Progenitor cell of endocrine pancreas (in vitro differentiated cells): ENCODE measurements at regions not wholly inside any gene's neighbourhood (a gene's known extent, or its start where the extent isn't known, plus 50 kb on each side); places are given as distances from the start of the nearest gene placed in this dataset.
A peak's percentile ranks its signal among the peaks of the same experiment; 100 is the strongest.

ENCODE experiments used
- DNase-seq: peaks from one replicate; pipeline ENCODE4 v3.0.0; 2021; ENCODE audit warnings: low spot score; ENCODE audit not compliant: unreplicated experiment
- H3K27ac Mint-ChIP-seq: 2 replicates; pipeline ENCODE4 v1.8.0; 2021; ENCODE audit warnings: mild to moderate bottlenecking, moderate library complexity, mixed read lengths
- H3K27me3 Mint-ChIP-seq: 2 replicates; pipeline ENCODE4 v1.8.0; 2021; ENCODE audit warnings: mixed read lengths
- H3K36me3 Mint-ChIP-seq: 2 replicates; pipeline ENCODE4 v1.8.0; 2022; ENCODE audit warnings: mixed read lengths; ENCODE audit not compliant: insufficient read depth
- H3K4me1 Mint-ChIP-seq: 2 replicates; pipeline ENCODE4 v1.8.0; 2021; ENCODE audit warnings: low read depth, mixed read lengths
- H3K4me3 Mint-ChIP-seq: 2 replicates; pipeline ENCODE4 v1.8.0; 2021; ENCODE audit warnings: low read depth, mild to moderate bottlenecking, moderate library complexity, mixed read lengths
- H3K9me3 Mint-ChIP-seq: 2 replicates; pipeline ENCODE4 v1.8.0; 2021; ENCODE audit warnings: low read depth, mixed read lengths
- CTCF ChIP-seq: fragments of 200-600 bp; sonication (generic); IDR thresholded peaks from one replicate; pipeline ENCODE4 v1.5.0; 2021; ENCODE audit warnings: antibody characterized with exemption, mild to moderate bottlenecking; ENCODE audit not compliant: unreplicated experiment

DNA sequence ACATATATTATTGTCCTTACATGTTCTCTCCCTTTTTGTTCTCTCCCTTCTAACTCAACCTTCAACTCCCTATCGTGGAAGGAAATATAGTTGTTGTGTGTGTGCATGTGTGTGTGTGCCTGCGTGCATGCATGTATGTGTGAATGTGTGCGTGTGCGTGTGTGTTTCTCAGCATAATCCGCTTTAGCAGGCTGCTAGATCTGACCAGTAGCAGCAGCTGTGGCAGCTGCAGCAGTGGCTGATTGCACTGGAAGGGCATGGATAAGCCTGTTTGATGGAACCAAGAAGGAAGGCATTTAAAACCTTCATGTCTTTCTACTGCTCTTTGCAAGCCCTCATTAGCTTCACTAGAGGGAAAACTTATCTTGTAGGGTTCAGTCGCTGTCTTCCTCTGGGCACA, 65.6 kb upstream of the IRF2BP2 start:
- H3K27me3 Mint-ChIP-seq, result no peaks in the 10 kb centered on the region
- no peaks in the 10 kb centered on the region for H3K36me3 Mint-ChIP-seq
- H3K4me3 Mint-ChIP-seq, result peak overlapping the region; percentile 70
- no peak for TF ChIP-seq CTCF
- DNase-seq, result no peak
- no peaks in the 10 kb centered on the region for H3K9me3 Mint-ChIP-seq
- H3K27ac Mint-ChIP-seq, result no peak overlapping the region
- peaks cover 28% of the 10 kb centered on the region for H3K4me1 Mint-ChIP-seq

DNA sequence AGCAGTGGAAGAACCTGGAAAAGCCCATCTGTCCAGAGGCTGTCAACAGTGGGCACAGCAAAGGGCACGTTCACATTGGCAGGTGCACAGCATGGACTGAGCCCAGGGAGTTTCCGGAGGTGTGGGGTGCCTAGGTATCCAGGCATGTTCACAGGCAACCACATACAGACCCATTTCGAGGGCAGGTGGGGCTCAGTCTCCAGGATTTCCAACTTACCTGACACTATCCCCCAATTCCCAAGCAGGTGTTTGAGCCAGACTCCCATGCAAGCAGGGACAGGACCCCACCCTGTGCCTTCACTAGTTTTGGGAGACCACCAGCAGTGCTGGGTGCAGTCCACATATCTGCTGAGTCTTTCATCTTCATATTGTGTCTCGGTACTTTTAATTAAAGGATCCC, 65.0 kb upstream of the IRF2BP2 start:
- Mint-ChIP-seq H3K4me1 (peaks cover 34% of the 10 kb centered on the region), H3K36me3 (peaks cover 2% of the 10 kb centered on the region), H3K27ac (no peak overlapping the region), H3K9me3 (no peaks in the 10 kb centered on the region), H3K4me3 (no peak overlapping the region), H3K27me3 (no peaks in the 10 kb centered on the region)
- DNase-seq, result no peak
- TF ChIP-seq CTCF, result no peak

DNA sequence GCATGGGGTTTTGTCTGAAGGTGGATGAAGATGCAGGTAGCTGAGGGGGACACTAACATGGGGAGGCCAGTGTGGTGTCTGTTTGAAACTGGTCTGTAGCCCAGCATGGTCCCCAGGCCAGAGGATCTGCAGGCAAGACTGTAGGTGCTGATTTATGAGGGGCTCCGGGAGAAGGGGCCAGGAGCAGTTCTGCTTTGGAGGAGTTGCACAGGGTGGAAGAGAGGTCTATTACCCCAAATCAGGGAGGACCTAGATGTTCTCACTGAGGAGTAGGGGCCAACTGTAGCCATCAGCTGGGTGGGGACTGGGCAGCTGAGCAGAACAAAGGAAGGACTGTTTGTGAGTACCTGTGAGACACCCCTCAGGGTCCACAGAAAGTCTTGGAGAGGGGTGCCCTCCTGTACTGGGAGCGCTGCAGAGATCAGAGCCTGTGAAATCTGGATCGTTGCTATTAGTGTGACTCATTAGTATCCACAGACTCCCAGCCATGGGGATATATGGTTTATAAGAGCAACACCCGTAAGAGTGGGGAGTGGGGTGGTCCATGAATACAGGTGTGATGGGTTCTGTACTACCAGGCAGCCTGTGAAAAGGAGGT, 64.3 kb upstream of the IRF2BP2 start:
- DNase-seq, result no peak
- no peak for TF ChIP-seq CTCF
- H3K4me1 Mint-ChIP-seq, result peaks cover 36% of the 10 kb centered on the region
- no peaks in the 10 kb centered on the region for H3K9me3 Mint-ChIP-seq
- no peaks in the 10 kb centered on the region for H3K27me3 Mint-ChIP-seq
- H3K4me3 Mint-ChIP-seq, result no peak overlapping the region
- H3K36me3 Mint-ChIP-seq, result peaks cover 3% of the 10 kb centered on the region
- H3K27ac Mint-ChIP-seq, result no peak overlapping the region

DNA sequence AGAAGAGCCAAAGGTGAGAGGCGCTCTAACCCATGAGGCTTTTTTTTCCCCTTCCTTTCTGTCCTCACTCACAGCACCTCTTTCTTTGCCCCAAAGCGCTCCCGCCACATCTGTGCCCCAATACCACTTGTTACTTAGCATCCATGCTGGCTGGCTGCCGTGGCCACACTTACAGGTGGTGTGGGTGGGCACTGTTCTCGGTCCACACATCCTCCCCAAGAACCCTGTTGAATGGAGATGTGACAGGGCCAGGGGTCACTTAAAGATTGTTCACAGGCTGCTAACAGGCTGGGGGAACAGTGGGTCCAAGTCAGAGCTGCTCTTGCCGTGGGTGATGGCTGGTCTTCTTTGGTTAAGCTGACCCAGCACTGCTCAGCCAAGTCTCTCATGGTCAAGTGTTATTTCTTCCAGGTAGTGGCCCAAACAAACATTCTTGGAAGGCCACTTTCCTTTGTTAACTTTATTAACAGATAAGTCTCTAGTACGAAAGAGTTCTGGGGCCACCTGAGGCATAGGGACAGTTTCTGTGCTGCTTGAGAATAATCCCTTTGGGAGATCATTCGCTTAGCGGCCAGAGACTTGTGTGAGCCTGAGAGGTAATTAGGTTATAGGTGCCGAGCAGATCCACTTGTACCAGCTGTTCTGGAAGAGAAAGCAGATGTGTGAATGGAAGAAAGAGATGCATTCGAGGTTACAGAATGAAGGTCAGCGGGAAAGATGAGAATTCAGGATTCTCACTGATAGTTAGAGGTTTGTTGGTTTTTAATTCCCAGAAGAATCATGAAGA, 62.6 kb upstream of the IRF2BP2 start:
- H3K9me3 Mint-ChIP-seq, result peaks cover 2% of the 10 kb centered on the region
- no peak for TF ChIP-seq CTCF
- no peaks in the 10 kb centered on the region for H3K27me3 Mint-ChIP-seq
- H3K36me3 Mint-ChIP-seq, result peaks cover 4% of the 10 kb centered on the region
- H3K4me1 Mint-ChIP-seq, result peaks cover 36% of the 10 kb centered on the region
- no peak overlapping the region for H3K4me3 Mint-ChIP-seq
- DNase-seq, result no peak
- peak overlapping the region; percentile 53 for H3K27ac Mint-ChIP-seq

DNA sequence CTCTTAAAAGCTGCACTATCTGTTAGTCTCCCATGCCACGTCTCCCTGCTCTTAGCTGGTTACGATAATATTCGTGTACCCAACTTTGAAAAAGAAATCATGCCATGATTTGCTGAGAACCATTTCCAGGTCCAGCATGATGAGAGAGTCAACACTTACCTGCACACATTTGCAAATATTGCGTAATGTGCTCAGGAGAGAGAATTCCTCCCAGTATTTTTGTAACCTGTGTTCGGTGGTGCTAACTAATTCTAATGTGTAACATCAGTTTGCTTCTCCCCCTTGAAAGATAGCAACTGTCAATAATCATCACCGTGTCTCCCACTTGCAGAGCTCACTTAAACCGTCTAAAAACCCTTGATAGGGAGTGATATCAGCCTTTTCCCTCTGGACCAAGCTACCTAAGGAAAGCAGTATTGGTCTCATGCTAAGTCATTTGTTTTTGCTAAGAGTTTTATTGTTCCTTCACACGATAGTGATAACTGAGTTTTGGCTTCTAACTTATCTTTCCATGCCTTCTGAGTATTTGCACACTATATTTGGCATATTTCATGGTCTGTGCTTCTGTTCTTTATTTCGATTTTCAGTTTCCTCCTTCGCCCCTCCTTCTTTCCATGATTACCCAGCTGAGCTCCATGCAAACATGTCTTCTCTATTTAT, 61.1 kb upstream of the IRF2BP2 start:
- Mint-ChIP-seq H3K36me3 (peaks cover 4% of the 10 kb centered on the region), H3K4me1 (peaks cover 32% of the 10 kb centered on the region), H3K4me3 (no peak overlapping the region), H3K27ac (peak overlapping the region; percentile 10), H3K27me3 (no peaks in the 10 kb centered on the region), H3K9me3 (peaks cover 3% of the 10 kb centered on the region)
- no peak for DNase-seq
- no peak for TF ChIP-seq CTCF
